Neural progenitor cell (in vitro differentiated cells): ENCODE measurements at regions not wholly inside any gene's neighbourhood (a gene's known extent, or its start where the extent isn't known, plus 50 kb on each side); places are given as distances from the start of the nearest gene placed in this dataset.

Experiments used
- EZH2 ChIP-seq: fragments of 200-600 bp; sonication (generic); IDR thresholded peaks from 2 replicates; pipeline ENCODE4 v1.6.1; 2017; ENCODE audit warnings: antibody characterized with exemption, mild to moderate bottlenecking, moderate library complexity
- EZH2phosphoT487 ChIP-seq: fragments of 200-600 bp; sonication (generic); IDR thresholded peaks from 2 replicates; pipeline ENCODE4 v1.6.1; 2017; ENCODE audit warnings: antibody characterized with exemption
- TF ChIP-seq, protein P1 (sequence below): fragments of 200-600 bp; sonication (generic); IDR thresholded peaks from 2 replicates; pipeline ENCODE4 v1.5.1; 2017; ENCODE audit warnings: antibody characterized with exemption, mild to moderate bottlenecking

DNA sequence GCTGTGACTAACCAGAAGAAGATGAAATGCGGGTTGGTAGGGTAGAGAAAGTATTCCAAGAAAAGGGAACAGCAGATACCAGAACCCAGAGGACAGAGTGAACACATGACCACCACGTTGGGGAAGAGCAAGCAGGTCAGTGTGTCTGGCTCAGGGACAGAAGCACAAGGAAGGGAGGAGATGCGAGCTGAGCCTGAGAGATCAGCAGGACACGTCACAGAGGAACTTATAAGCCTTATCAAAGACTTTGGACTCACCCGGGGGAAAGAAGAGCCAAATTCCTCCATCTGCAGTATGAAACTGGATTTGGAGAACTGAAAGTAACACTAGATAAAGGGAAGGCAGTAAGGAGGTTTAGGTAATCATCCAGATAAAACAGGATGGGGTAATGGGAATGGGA lies 232.1 kb upstream of the NPVF start:
- TF ChIP-seq, protein P1, sequence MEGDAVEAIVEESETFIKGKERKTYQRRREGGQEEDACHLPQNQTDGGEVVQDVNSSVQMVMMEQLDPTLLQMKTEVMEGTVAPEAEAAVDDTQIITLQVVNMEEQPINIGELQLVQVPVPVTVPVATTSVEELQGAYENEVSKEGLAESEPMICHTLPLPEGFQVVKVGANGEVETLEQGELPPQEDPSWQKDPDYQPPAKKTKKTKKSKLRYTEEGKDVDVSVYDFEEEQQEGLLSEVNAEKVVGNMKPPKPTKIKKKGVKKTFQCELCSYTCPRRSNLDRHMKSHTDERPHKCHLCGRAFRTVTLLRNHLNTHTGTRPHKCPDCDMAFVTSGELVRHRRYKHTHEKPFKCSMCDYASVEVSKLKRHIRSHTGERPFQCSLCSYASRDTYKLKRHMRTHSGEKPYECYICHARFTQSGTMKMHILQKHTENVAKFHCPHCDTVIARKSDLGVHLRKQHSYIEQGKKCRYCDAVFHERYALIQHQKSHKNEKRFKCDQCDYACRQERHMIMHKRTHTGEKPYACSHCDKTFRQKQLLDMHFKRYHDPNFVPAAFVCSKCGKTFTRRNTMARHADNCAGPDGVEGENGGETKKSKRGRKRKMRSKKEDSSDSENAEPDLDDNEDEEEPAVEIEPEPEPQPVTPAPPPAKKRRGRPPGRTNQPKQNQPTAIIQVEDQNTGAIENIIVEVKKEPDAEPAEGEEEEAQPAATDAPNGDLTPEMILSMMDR: no peak
- TF ChIP-seq EZH2 (no peak), EZH2phosphoT487 (no peak)
